ENCODE measurements at regions not wholly inside any gene's neighbourhood (a gene's known extent, or its start where the extent isn't known, plus 50 kb on each side); places are given as distances from the start of the nearest gene placed in this dataset.

DNA sequence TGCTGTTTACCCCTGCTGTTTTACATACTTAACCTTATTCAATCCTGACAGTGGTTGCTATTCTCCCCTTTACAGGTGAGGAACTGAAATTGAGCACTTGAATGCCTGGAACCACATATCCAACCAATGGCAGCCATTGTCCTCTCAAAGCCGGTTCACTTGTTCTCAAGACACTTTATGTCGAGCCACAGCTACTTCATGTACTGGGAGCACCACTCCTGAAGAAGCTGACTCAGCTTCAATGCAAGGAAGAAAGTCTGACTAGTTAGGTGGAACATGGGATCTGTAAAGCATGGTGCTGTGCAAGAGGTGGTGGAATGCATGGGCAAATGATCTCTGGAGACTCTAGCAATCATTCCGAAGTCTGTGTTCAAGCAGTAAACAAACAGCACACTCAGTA lies 113.9 kb upstream of the CPM start:
- TF ChIP-seq, protein P1, sequence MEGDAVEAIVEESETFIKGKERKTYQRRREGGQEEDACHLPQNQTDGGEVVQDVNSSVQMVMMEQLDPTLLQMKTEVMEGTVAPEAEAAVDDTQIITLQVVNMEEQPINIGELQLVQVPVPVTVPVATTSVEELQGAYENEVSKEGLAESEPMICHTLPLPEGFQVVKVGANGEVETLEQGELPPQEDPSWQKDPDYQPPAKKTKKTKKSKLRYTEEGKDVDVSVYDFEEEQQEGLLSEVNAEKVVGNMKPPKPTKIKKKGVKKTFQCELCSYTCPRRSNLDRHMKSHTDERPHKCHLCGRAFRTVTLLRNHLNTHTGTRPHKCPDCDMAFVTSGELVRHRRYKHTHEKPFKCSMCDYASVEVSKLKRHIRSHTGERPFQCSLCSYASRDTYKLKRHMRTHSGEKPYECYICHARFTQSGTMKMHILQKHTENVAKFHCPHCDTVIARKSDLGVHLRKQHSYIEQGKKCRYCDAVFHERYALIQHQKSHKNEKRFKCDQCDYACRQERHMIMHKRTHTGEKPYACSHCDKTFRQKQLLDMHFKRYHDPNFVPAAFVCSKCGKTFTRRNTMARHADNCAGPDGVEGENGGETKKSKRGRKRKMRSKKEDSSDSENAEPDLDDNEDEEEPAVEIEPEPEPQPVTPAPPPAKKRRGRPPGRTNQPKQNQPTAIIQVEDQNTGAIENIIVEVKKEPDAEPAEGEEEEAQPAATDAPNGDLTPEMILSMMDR (IDR thresholded peaks at IDR 0.05): no peak
- TF ChIP-seq NR1H2 (CRISPR knock-in tag; IDR thresholded peaks at IDR 0.05): no peak
- TF ChIP-seq TEAD4 (CRISPR knock-in tag; IDR thresholded peaks at IDR 0.05): no peak
- no peak for TF ChIP-seq SMAD3 (CRISPR knock-in tag; IDR thresholded peaks at IDR 0.05; ENCODE audit: borderline replicate concordance)
- TF ChIP-seq ZNF121 (CRISPR knock-in tag; IDR thresholded peaks at IDR 0.05): no peak
- TF ChIP-seq GTF2I (CRISPR knock-in tag; conservative IDR thresholded peaks at IDR 0.05): no peak
